PC-3 (cell line): ENCODE measurements at regions not wholly inside any gene's neighbourhood (a gene's known extent, or its start where the extent isn't known, plus 50 kb on each side); places are given as distances from the start of the nearest gene placed in this dataset.

Experiments
- ATAC-seq: fragments of 200-7000 bp; cut with Tn5 transposase; 2 replicates; pipeline ENCODE4 v1.9.1; 2020; ENCODE audit warnings: mild to moderate bottlenecking, moderate library complexity
- BruUV-seq: library from RNA; stranded (reverse); fragments of 400-500 nt; replicated peaks from 2 replicates; lab custom pipeline; 2021; lab: Mats Ljungman, UMichigan
- CTCF ChIA-PET: fragments of 300-600 bp; sonication (Branson Sonifier 250); formaldehyde crosslinking; loops from one replicate; lab custom pipeline; 2022; ENCODE audit warnings: antibody characterized with exemption; lab: Charles Lee
- POLR2A ChIA-PET: fragments of 300-600 bp; sonication (Branson Sonifier 250); formaldehyde crosslinking; loops from one replicate; lab custom pipeline; 2022; ENCODE audit warnings: antibody characterized with exemption; ENCODE audit not compliant: unreplicated experiment; lab: Charles Lee
- DNase-seq: peaks from one replicate; pipeline ENCODE4 v3.0.0-alpha.2; 2015
- H2AFZ ChIP-seq: fragments of 300-600 bp; sonication (generic); 2 replicates; pipeline ENCODE4 v1.6.0; 2016; ENCODE audit warnings: antibody characterized with exemption, low read length
- H3F3A ChIP-seq: fragments of 300-600 bp; sonication (generic); one replicate; pipeline ENCODE4 v1.6.0; 2017; ENCODE audit warnings: antibody characterized with exemption, low read length, control low read depth, mild to moderate bottlenecking; ENCODE audit not compliant: unreplicated experiment
- H3K27ac ChIP-seq: fragments of 300-600 bp; sonication (generic); 2 replicates; pipeline ENCODE4 v1.5.1; 2016; ENCODE audit warnings: mild to moderate bottlenecking, low read length
- H3K27me3 ChIP-seq: fragments of 300-600 bp; sonication (generic); 2 replicates; pipeline ENCODE4 v1.6.1; 2016; ENCODE audit warnings: low read length, mixed read lengths
- H3K36me3 ChIP-seq: fragments of 300-600 bp; sonication (generic); 2 replicates; pipeline ENCODE4 v1.6.1; 2016; ENCODE audit warnings: low read depth, mixed run types, low read length, mixed read lengths
- H3K4me1 ChIP-seq: fragments of 300-600 bp; sonication (generic); 2 replicates; pipeline ENCODE4 v1.5.1; 2016; ENCODE audit warnings: low read length; ENCODE audit not compliant: insufficient read depth
- H3K4me2 ChIP-seq: fragments of 300-600 bp; sonication (generic); 2 replicates; pipeline ENCODE4 v1.6.0; 2016; ENCODE audit warnings: low read length
- H3K4me3 ChIP-seq: fragments of 300-600 bp; sonication (generic); 2 replicates; pipeline ENCODE4 v1.5.1; 2016; ENCODE audit warnings: mild to moderate bottlenecking, low read length, mixed read lengths
- H3K79me2 ChIP-seq: fragments of 300-600 bp; sonication (generic); 2 replicates; pipeline ENCODE4 v1.6.1; 2017; ENCODE audit warnings: low read length, mixed read lengths
- H3K9ac ChIP-seq: fragments of 300-600 bp; sonication (generic); 2 replicates; pipeline ENCODE4 v1.6.0; 2016; ENCODE audit warnings: mild to moderate bottlenecking, low read length
- H3K9me2 ChIP-seq: fragments of 300-600 bp; sonication (generic); replicated peaks from 2 replicates; pipeline ENCODE4 v1.6.1; 2016; ENCODE audit warnings: mixed run types, low read length, mixed read lengths
- H3K9me3 ChIP-seq: fragments of 300-600 bp; sonication (generic); 2 replicates; pipeline ENCODE4 v1.6.1; 2016; ENCODE audit warnings: low read length, mixed read lengths
- H4K20me1 ChIP-seq: fragments of 300-600 bp; sonication (generic); 2 replicates; pipeline ENCODE4 v1.6.1; 2016; ENCODE audit warnings: low read length, mixed read lengths
- EZH2 ChIP-seq: fragments of 300-600 bp; sonication (generic); IDR thresholded peaks from one replicate; pipeline ENCODE4 v1.6.1; 2017; ENCODE audit warnings: antibody characterized with exemption, mild to moderate bottlenecking, low read length; ENCODE audit not compliant: unreplicated experiment
- EZH2phosphoT487 ChIP-seq: fragments of 300-600 bp; sonication (generic); IDR thresholded peaks from 2 replicates; pipeline ENCODE4 v1.6.1; 2018; ENCODE audit warnings: mild to moderate bottlenecking, antibody characterized with exemption, low read length, borderline replicate concordance
- intact Hi-C: fragments of 100-400 bp; cut with micrococcal nuclease; formaldehyde crosslinking; loops from 2 replicates; pipeline ENCODE4 v1.9.0; 2023
- TF ChIP-seq, protein P1 (sequence below): fragments of 300-600 bp; sonication (generic); conservative IDR thresholded peaks from 2 replicates; pipeline ENCODE4 v1.5.1; 2017; ENCODE audit warnings: antibody characterized with exemption, low read depth, mild to moderate bottlenecking, low read length

DNA sequence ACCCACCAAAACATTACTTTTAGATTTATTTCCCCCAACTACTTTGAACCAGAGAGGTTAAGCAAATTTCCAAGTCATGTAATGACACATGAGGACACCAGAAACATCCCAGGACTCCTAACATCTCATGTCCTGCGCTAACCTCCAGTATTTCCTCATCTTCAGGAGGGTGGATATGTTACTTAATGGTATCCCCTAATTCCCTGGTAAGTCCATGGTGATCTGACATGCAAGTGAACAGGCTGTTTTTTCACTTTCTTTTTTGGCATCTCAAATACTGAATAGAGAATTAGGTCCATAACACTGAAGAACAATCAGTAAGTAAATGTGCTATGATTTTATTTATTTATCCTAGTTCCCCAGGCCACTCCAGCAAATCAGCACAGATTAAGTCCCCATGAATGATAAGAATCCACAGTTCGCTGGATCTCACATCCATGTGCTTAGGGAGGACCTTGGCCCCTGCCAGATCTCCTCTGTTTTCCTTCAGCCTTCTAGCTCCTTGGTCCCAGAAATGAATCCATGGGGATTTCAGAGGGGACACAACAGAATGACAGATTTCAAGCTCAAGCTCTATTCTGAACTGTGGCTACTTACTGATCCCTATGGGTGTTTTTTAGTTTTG lies 334.6 kb downstream of the CDC5L start:
- BruUV-seq = no TSS peak
- no peak overlapping the region for H3K4me3 ChIP-seq
- no peaks in the 10 kb centered on the region for H3F3A ChIP-seq
- POLR2A ChIA-PET = interaction anchor here (0.7 kb wide), 1 partner anchor 58 kb away, joined by 7 read pairs; no protein-coding TSS in a partner anchor
- H3K36me3 ChIP-seq = no peaks in the 10 kb centered on the region
- H3K9ac ChIP-seq = no peak overlapping the region
- no peaks in the 10 kb centered on the region for H3K27me3 ChIP-seq
- CTCF ChIA-PET = interaction anchor here (0.7 kb wide), 1 partner anchor 47 kb away, joined by 3 read pairs; no protein-coding TSS in a partner anchor
- no peaks in the 10 kb centered on the region for H3K79me2 ChIP-seq
- DNase-seq (no peak), ATAC-seq (no peak)
- TF ChIP-seq, protein P1, sequence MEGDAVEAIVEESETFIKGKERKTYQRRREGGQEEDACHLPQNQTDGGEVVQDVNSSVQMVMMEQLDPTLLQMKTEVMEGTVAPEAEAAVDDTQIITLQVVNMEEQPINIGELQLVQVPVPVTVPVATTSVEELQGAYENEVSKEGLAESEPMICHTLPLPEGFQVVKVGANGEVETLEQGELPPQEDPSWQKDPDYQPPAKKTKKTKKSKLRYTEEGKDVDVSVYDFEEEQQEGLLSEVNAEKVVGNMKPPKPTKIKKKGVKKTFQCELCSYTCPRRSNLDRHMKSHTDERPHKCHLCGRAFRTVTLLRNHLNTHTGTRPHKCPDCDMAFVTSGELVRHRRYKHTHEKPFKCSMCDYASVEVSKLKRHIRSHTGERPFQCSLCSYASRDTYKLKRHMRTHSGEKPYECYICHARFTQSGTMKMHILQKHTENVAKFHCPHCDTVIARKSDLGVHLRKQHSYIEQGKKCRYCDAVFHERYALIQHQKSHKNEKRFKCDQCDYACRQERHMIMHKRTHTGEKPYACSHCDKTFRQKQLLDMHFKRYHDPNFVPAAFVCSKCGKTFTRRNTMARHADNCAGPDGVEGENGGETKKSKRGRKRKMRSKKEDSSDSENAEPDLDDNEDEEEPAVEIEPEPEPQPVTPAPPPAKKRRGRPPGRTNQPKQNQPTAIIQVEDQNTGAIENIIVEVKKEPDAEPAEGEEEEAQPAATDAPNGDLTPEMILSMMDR = no peak
- TF ChIP-seq EZH2 (no peak), EZH2phosphoT487 (no peak)
- H2AFZ ChIP-seq = no peak overlapping the region
- no peaks in the 10 kb centered on the region for H4K20me1 ChIP-seq
- H3K4me2 ChIP-seq = no peak overlapping the region
- 0 out of 2 replicates have a peak, but pooled peaks cover 2% of the 10 kb centered on the region for H3K4me1 ChIP-seq
- H3K9me3 ChIP-seq = no peaks in the 10 kb centered on the region
- intact Hi-C loops = no loop called here
- no peaks in the 10 kb centered on the region for H3K9me2 ChIP-seq
- no peak overlapping the region for H3K27ac ChIP-seq

GRCh38 chr6:44722736-44723135 lies 335.2 kb downstream of the CDC5L start:
- Histone ChIP-seq H3K27me3 (no peaks in the 10 kb centered on the region), H3K36me3 (no peaks in the 10 kb centered on the region), H3K79me2 (no peaks in the 10 kb centered on the region), H3F3A (no peaks in the 10 kb centered on the region), H3K27ac (no peak overlapping the region), H3K4me2 (no peak overlapping the region), H3K9me2 (no peaks in the 10 kb centered on the region), H3K4me3 (no peak overlapping the region), H2AFZ (no peak overlapping the region), H3K4me1 (0 out of 2 replicates have a peak, but pooled peaks cover 2% of the 10 kb centered on the region), H3K9ac (no peak overlapping the region), H4K20me1 (no peaks in the 10 kb centered on the region), H3K9me3 (no peaks in the 10 kb centered on the region)
- BruUV-seq = no TSS peak
- ATAC-seq (peak; percentile 65), DNase-seq (no peak)
- POLR2A ChIA-PET = interaction anchor here (0.7 kb wide), 1 partner anchor 59 kb away, joined by 7 read pairs; no protein-coding TSS in a partner anchor
- intact Hi-C loops = no loop called here
- no peak for TF ChIP-seq EZH2
- no peak for TF ChIP-seq EZH2phosphoT487
- TF ChIP-seq, protein P1 = no peak
- CTCF ChIA-PET = interaction anchor here (0.6 to 0.7 kb wide), 2 partner anchors 47 to 215 kb away, joined by 3 read pairs; no protein-coding TSS in a partner anchor
